HG02763 (cell line): ENCODE measurements at regions not wholly inside any gene's neighbourhood (a gene's known extent, or its start where the extent isn't known, plus 50 kb on each side); places are given as distances from the start of the nearest gene placed in this dataset.
A peak's percentile ranks its signal among the peaks of the same experiment; 100 is the strongest.

Experiments used
- ATAC-seq: cut with Tn5 transposase; IDR thresholded peaks from one replicate; pipeline ENCODE4 v1.9.1; 2021; ENCODE audit warnings: mild to moderate bottlenecking, moderate library complexity; ENCODE audit not compliant: unreplicated experiment

GRCh38 chr6:122524056-122524455 is 52.4 kb upstream of the SERINC1 start:
- no peak for ATAC-seq

- peak; percentile 94 for ATAC-seq
Measured at GRCh38 chr6:122530440-122531046, 58.9 kb upstream of the SERINC1 start.

- no peak for ATAC-seq
Measured at GRCh38 chr6:122548281-122548680, 61.9 kb upstream of the PKIB start.

GRCh38 chr6:122548820-122549219 is 61.4 kb upstream of the PKIB start:
- ATAC-seq = no peak

- no peak for ATAC-seq
Measured at GRCh38 chr6:122553697-122554096, 56.5 kb upstream of the PKIB start.

- no peak for ATAC-seq
Measured at GRCh38 chr6:122555561-122555960, 54.6 kb upstream of the PKIB start.

- ATAC-seq = no peak
Measured at GRCh38 chr6:122558080-122558479, 52.1 kb upstream of the PKIB start.
